Left ventricle myocardium inferior (tissue), 1 donor: ENCODE measurements at regions not wholly inside any gene's neighbourhood (a gene's known extent, or its start where the extent isn't known, plus 50 kb on each side); places are given as distances from the start of the nearest gene placed in this dataset.

ENCODE experiments used
- DNase-seq: peaks from one replicate; pipeline ENCODE4 v3.0.0-alpha.2; 2020
- H3K27ac ChIP-seq: fragments of 200-600 bp; replicated peaks from 2 replicates; pipeline ENCODE4 v1.8.0; 2021
- H3K27me3 ChIP-seq: fragments of 200-600 bp; 2 replicates; pipeline ENCODE4 v1.8.0; 2021; ENCODE audit warnings: low read depth
- H3K36me3 ChIP-seq: fragments of 200-600 bp; 2 replicates; pipeline ENCODE4 v1.8.0; 2021
- H3K4me1 ChIP-seq: fragments of 200-600 bp; 2 replicates; pipeline ENCODE4 v1.8.0; 2021
- H3K4me3 ChIP-seq: fragments of 200-600 bp; 2 replicates; pipeline ENCODE4 v1.8.0; 2021; ENCODE audit warnings: mild to moderate bottlenecking, moderate library complexity
- H3K9me3 ChIP-seq: fragments of 200-600 bp; replicated peaks from 2 replicates; pipeline ENCODE4 v1.8.0; 2021
- CTCF ChIP-seq: fragments of 200-600 bp; IDR thresholded peaks from 2 replicates; pipeline ENCODE4 v1.8.0; 2021; ENCODE audit warnings: antibody characterized with exemption, mild to moderate bottlenecking, borderline replicate concordance
- intact Hi-C: fragments of 100-400 bp; cut with micrococcal nuclease; formaldehyde crosslinking; loops from one replicate; pipeline ENCODE4 v1.11.0; 2022
- donor health status: DM: no; HTN: yes; CAD: no; lungs with severe emphysema.

GRCh38 chr18:7514796-7515440, 52.2 kb upstream of the PTPRM start:
- H3K4me1 ChIP-seq = peaks cover 34% of the 10 kb centered on the region
- no peak for TF ChIP-seq CTCF
- no peaks in the 10 kb centered on the region for H3K9me3 ChIP-seq
- H3K27me3 ChIP-seq = no peaks in the 10 kb centered on the region
- no peak overlapping the region for H3K27ac ChIP-seq
- no peaks in the 10 kb centered on the region for H3K36me3 ChIP-seq
- no peak for DNase-seq
- intact Hi-C loops = no loop called here
- H3K4me3 ChIP-seq = no peak overlapping the region

GRCh38 chr18:7516266-7517117, 50.6 kb upstream of the PTPRM start:
- intact Hi-C loops = no loop called here
- no peaks in the 10 kb centered on the region for H3K27me3 ChIP-seq
- DNase-seq = no peak
- no peaks in the 10 kb centered on the region for H3K9me3 ChIP-seq
- H3K36me3 ChIP-seq = no peaks in the 10 kb centered on the region
- H3K4me3 ChIP-seq = no peak overlapping the region
- H3K27ac ChIP-seq = no peak overlapping the region
- H3K4me1 ChIP-seq = peaks cover 34% of the 10 kb centered on the region
- TF ChIP-seq CTCF = no peak
